ENCODE measurements at regions not wholly inside any gene's neighbourhood (a gene's known extent, or its start where the extent isn't known, plus 50 kb on each side); places are given as distances from the start of the nearest gene placed in this dataset.
A peak's percentile ranks its signal among the peaks of the same experiment; 100 is the strongest.
"Not testable (repeated sequence)": the region's sequence is repeated elsewhere in the genome, so short reads cannot be mapped to it uniquely, and the experiment has no call there.

DNA sequence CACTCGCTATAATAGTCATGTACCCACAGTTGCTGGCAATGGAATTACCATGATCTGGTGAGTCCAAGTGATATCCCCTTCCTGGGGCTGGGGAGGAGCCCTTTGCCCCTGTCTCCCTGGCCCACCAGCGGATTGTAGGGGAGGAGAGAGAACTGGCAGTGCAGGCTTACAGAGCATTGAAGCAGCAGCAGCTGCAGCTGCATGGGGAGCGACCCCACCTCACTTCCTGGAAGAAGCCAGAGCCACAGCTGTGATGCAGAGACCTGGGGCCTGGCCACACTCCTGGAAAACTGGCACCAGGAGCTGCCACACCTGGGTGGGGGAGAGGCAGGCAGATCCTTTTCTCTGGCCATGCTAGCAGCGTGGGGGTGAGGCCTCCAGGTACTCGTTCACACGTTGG is 300.1 kb upstream of the PROK2 start:
- no peak for DNase-seq (ENCODE audit: low read depth in 3 of 3)

DNA sequence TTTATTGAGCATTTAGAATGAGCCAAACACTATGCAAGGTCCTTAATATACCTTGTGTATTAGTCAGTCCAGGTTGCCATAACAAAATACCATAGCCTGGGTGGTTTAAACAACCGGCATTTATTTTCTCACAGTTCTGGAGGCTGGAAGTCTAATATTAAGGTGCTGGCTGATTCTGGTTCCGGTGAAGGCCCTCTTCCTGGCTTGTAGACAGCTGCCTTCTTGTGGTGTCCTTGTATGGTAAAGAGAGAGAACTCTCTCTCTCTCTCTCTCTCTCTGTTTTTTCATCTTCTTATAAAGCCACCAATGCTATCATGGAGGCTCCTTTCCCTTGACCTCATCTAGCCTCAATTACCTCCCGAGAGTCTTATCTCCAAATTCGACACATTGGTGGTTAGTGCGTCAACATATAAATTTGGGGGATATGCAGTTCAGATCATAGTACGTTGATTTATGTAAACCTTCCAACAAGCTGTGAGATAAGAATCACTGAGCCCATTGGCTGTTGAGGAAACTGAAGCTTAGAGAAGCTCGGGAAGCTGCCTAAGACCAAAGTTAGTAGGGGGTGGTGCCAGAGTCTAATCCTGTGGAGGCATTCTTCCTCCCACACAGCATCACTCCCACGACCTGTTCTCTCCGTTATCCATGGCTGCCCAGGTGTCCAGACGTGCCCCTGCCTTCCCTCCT is 298.0 kb upstream of the PROK2 start:
- no peak for DNase-seq (ENCODE audit: low read depth in 3 of 3)

DNA sequence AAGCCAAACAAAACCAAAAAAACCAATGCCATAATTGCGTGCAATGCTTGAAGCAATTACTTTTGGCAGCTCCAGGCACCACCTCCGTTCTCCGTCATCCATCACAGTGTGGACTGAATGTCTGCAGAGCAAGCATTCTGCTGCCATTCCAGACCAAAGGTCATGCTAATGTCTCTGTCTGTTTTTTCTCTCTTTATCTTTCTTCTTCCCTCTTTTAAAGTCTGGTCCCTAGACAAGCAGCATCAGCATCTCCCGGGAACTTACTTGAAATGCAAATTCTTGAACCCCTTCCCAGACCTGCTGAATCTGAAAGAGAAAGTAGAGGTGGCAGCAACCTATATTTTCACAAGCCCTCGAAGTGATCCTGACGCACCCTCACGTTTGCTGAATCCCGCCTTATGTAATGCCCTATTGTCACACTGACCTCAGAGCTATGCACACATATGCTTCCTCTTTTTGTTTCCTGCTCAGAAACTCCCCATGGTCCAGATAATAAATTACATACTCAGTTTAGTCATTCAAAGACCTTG is 297.3 kb upstream of the PROK2 start:
- no peak for DNase-seq (ENCODE audit: low read depth in 3 of 3)

DNA sequence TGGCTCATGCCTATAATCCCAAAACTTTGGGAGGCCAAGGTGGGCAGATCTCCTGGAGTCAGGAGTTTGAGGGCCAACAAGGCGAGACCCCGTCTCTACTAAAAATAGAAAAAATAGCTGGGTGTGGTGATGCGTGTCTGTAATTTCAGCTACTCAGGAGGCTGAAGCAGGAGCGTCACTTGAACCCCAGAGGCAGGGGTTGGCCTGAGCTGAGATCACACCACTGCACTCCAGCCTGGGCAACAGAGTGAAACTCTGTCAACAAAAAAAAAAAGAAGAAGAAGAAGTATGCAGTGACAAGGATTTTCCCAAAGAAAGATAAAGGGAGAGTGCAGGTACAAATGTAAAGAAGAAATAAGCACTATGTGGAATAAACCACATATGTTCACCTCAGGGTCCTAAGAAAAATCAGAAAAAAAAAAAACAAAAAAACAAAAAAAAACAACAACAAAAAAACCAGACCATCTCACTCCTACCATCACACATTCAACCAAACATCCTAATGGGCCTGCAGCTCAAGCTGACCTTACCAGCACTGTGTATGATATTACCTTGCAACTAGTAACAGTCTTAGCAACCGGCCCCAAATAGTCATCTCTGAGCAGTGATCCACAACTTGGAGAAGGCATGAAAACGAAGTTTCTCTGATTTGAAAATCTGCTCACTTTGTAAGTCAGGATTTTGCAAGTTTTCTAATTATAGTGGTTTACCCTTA is 296.7 kb upstream of the PROK2 start:
- DNase-seq (ENCODE audit: low read depth in 3 of 3), result no peak

DNA sequence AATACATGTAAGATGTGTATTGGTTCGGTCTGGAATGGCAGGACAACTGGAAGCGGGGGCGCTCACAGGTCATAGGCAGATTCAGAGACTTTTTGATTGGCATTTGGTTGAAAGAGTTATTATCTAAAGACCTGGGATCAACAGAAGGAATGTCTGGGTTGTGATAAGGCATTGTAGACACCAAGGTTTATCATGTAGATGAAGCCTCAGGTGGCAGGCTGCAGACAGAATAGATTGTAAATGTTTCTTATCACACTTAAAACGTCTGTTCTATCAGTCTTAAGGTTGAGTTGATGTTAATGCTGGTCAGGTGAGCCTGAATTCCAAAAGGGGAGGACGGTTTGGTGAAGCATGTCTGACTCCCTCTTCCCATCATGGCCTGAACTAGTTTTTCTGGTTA is 295.9 kb upstream of the PROK2 start:
- no peak for DNase-seq (ENCODE audit: low read depth in 3 of 3)

DNA sequence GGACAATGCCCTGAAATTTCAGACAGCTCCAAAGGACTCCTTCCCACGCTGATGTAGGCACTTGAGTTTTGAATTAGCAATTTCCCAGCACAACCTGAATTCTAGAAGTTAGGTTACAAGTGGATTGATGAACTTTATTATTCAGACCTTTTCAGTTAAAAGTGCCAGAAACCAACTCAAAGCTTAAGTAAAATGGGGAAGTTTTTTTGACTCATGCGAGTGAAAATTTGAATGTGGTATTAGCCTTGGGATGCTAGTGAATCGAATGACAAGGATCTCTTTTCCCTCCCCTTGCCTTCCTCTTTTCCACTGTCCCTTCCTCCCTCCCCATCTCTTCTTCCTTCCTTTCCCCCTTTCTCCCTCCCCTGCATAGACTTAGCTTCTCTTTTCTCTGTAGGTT is 295.1 kb upstream of the PROK2 start:
- no peak for DNase-seq (ENCODE audit: low read depth in 3 of 3)

DNA sequence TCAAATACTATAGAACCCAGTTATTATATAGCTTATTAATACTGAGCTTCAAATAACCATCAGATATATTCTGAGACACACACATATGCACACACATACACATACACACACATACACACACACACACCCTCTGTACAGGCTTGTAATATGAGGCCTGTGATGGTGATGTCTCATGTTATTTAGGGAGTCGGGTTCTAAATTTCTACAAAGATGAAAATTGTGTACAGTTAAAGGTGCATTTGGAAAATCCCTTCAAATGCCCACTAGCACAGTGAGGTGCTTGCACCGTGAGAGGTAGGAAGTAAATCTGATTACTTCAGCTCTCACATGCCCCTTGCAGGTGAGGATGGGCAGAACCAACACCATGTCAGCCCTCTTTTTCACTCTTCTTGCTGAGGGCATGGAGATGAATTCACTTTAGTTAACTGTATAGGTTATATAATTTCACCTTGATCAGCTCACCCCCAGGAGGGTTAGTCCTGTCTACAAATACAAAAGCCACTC is 294.5 kb upstream of the PROK2 start:
- no peak for DNase-seq (ENCODE audit: low read depth in 3 of 3)

DNA sequence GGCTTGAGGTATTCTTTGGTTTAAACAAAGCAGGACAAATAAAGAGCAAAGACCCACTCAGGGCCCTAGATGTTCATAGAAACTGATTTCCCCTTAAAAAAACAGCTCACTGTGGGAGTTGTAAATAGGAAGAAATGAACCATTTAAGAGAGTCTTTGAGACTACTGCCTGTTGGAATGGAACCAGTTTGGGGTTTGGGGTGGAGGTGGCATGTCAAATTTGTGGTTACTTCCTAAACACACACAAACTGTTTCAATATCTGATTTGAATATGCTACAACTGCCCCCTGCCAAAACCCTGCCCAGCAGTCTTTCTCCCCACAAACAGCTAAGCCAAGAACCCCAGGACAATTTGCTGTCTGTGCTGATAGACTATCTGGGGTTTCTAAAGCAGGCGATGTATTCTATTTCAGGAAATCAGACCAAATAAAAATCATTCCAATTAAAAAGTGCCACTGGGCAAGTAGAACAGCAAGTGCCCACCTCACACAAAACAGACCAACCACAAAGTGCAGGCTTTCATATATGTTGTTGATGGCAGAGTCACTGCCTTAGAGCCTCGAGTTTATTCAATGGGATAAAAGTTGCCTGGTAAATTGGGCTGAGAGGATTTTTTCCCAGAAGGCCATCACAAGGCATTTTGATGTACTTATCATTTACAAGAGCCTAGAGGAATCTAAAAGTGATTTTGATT is 293.9 kb upstream of the PROK2 start:
- DNase-seq (ENCODE audit: low read depth in 3 of 3), result no peak

DNA sequence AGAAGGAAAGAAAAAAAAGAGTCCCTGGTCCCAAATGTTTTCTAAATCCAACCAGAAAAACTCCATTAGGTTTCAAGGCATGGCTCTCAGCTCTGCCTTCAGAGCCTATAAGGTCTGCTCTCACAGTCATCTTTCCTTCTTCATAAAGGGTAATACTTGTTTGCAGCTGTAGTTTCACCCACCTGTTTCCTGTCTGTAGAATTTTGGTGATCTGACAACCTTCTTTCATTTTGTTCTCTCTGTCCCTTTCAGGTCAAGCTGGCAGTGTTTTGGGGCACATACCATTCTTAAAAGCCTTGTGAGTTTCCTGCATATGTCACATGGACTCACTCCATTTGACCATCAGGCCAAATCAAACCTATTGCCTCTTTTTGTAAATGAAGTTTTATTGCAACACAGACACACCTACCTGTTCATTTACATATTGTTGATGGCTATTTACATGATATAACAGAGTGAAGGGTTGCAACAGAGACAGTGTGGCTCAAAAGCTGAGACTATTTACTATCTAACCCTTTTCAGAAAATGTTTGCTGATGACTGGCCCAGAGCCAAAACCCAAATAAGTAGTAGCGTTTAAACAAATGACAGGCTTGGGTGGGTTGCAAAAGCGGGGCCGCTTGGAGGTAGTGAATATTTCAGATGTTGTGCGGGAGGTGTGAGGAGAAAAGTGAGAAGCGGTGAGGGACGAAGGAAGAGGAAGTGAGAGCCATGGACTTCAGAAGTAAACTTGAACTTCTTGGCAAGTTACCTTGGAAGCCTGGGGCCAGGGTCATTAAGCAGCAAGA is 292.7 kb upstream of the PROK2 start:
- no peak for DNase-seq (ENCODE audit: low read depth in 3 of 3)

DNA sequence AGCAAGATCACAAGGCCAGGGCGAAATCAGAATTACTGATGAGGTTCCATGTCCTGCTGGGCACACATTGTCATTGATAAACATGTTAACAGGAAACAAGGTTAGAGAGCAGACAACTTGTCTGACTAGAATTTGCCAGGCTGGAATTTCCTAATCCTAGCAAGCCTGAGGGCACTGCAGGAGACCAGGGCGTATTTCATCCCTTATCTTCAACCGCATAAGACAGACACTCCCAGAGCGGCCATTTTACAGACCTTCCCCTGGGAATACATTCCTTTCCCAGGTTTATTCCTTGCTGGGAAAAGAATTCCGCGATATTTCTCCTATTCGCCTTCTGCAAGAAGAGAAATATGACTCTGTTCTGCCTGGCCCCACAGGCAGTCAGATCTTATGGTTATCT is 290.9 kb upstream of the PROK2 start:
- not testable (repeated sequence) for DNase-seq (ENCODE audit: low read depth in 3 of 3)

DNA sequence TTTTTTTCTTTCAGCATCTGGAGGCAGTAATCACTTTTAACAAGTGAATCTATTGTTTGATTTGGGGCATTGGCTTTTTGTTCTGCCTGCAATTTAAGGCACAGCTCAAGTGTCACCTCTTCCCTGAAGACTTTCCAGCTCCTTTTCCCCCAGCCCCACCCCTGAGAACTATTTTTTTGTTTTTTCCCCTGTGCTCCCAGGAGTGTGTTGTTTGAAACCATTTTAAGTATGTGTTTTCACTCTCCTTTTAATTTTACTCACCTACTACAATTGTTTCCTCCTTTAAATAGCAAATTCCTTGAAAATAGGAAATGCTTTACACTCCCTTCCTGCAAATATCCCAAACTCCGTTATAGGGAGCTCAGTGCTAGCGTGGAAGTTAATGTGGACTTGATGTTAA is 286.7 kb upstream of the PROK2 start:
- DNase-seq (ENCODE audit: low read depth in 3 of 3), result no peak

DNA sequence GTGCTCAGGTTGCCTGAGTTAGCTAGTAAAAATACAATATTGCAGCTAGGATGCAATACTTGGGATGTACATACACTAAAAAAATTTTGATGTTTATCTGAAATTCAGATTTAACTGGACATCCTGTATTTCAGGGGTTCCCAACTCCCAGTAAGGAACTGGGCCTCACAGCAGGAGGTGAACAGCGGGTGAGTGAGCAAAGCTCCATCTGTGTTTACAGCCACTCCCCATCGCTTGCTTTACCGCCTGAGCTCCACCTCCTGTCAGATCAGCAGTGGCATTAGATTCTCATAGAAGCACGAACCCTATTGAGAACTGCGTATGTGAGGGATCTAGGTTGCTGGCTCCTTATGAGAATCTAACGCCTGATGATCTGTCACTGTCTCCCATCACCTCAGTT is 285.1 kb upstream of the PROK2 start:
- DNase-seq (ENCODE audit: low read depth in 3 of 3), result no peak

DNA sequence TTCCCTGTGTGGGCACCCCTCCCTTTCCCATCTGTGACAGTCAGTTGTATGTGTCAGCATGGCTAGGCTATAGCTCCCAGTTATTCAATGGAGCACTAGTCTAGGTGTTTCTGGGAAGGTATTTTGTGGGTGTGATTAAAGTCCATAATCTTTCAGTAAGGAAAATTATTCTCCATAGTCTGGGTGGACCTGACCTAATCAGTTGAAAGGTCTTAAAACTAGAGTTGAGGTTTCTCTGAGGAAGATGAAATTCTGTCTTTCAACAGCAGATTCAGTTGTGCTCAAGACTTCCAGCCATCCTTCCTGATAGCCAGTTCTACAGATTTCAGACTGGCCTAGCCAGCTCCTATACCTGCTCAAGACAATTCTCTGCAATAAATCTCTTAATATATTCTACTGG is 284.6 kb upstream of the PROK2 start:
- no peak for DNase-seq (ENCODE audit: low read depth in 3 of 3)

DNA sequence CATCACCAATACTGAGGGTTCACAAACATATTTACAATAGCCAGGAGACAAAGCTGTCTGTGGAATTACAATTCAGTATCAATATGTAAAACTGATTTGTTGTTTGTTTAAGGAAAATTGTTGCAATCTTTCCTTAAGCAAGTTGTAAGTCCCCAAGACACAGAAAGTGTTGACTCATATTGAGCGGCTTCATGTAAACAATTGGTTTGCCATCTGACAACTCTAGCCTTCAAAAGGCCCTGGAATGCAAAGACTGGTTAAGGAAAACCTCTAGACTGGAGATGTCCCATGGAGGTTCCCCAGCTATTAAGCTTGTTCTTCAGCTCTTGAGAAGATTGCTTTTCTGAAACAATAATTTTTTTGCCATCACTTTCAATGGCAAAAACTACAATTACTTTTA is 283.7 kb upstream of the PROK2 start:
- no peak for DNase-seq (ENCODE audit: low read depth in 3 of 3)

DNA sequence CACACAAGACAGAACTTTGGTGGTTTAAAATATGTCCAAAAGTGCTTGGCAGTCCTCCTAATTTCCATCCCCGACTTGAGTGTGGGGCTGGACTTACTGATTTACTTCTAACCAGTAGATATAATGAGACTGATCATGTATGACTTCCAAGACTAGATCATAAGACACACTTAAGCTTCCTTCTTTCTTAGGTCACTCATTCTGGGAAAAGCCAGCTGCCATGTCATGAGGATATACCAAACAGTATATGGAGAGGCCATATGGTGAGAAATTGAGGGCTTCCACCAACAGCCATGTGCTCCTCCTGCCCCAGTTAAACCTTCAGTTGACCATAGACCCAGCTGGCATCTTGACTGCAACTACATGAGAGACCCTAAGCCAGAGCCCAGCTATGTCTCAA is 282.8 kb upstream of the PROK2 start:
- no peak for DNase-seq (ENCODE audit: low read depth in 3 of 3)

DNA sequence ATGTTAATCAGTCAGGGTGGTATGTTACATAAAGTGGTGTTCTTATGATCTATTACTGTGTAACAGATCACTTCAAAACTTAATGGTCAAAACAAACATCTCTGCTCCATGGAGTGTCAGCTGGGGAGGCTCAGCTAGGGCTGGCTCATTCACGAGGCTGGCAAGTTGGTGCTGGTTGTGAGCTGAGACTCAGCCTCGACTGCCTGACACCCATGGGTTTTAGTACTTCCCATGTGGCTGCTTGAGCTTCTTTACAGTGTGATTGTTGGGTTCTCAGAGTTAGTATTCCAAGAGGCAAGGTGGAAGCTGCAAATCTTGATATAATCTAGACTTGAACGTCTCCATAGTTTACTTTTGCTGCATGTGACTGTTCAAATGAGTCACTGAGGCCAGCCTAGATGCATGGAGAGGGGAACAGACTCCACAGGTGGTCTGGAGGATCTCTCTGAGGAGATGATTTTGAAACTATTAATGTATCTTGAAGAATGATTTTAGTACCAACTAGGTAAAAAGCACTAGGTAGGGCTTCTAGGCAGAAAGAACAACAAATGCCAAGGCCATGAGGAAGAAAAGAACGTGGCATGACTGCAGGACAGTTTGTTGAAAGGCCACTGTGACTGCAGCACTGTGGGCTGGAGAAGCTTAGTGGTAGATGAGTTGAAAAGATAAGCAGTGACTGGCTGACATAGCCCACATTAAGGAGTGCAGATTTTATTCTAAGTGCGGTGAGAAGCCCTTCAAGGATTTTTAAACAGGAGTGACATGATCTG is 281.1 kb upstream of the PROK2 start:
- no peak for DNase-seq (ENCODE audit: low read depth in 3 of 3)

DNA sequence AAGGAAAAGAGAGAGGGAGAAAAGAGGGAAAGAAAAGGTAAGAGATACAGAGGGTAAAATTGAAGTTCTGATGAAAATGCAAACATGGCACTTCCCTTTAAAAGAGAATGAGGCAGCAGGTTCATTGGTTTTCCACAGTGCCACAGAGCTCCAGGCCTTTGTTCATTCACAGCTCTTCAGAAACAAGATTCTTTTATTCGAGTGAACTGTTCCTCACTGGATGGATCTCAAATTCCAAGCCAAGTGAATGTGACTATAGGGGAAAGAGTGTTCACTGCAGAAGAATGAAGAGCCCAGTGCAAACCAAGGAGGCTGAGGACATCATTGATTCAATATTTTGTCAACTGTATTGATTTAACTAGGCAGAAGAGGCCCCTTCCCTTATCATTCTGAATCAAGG is 280.3 kb upstream of the PROK2 start:
- DNase-seq (ENCODE audit: low read depth in 3 of 3), result no peak

DNA sequence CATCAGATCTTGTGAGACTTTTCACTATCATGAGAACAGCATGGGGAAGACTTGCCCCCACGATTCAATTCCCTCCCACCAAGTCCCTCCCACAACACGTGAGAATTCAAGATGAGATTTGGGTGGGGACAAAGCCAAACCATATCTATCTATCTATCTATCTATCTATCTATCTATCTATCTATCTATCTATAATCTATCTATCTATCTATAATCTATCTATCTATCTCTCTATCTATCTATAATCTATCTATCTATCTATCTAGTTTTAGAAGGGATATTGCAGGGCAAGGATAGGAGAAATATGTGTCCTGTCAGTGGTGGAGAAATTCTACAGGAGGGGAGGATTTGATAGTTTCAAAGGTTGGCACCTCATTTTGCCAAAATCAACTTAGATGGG is 279.8 kb upstream of the PROK2 start:
- DNase-seq (ENCODE audit: low read depth in 3 of 3), result not testable (repeated sequence)

DNA sequence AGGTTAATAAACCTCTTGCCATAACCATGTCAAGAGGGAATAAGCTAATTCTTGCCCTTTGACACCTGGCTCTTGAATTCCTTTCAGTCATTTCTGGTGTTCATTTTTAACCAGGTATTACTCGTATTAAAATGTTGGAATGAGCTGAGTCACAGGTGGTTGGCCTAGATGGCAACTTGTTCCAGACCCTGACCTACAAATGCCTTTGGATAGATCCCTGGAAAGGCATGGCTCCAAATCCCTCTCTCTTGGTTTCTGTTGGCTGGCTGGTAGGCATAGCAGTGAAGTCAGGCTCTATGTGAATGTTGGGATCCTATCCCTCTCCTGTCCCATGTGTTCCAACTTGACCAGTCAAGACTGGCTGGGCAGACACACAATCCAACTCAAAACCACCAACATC is 277.1 kb upstream of the PROK2 start:
- no peak for DNase-seq (ENCODE audit: low read depth in 3 of 3)

DNA sequence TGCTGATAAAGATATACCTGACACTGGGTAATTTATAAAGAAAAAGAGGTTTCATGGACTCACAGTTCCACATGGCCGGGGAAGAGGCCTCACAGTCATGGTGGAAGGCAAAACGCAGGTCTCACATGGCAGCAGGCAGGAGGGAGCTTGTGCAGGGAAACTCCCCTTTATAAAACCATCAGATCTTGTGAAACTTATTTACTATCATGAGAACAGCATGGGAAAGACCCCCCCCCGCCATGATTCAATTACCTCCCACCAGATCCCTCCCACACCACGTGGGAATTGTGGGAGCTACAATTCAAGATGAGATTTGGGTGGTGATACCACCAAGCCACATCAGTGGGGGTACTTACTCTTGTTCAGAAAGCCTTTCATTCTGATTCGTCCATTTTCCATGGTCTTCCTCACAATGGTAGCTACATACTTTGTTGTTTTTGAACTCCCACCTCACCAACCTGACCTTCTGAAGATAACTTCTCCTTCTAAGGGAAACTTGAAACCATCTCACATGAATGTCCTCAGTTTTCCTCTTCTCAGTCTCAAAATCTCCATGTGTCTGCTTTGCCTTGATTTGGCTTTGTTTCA is 275.6 kb upstream of the PROK2 start:
- peak in 2 of 3 donors; percentile 10 to 12 for DNase-seq (ENCODE audit: low read depth in 3 of 3)
